ENCODE measurements at regions not wholly inside any gene's neighbourhood (a gene's known extent, or its start where the extent isn't known, plus 50 kb on each side); places are given as distances from the start of the nearest gene placed in this dataset.

GRCh38 chr5:8176101-8176693, 307.2 kb downstream of the MTRR start:
- TF ChIP-seq CTCF (IDR thresholded peaks at IDR 0.05 in 2 of 3, conservative IDR thresholded peaks at IDR 0.05 in 1 of 3; ENCODE audit: borderline replicate concordance in 1 of 3, insufficient read depth in 1 of 3, low read depth in 2 of 3, low read length in 2 of 3) (no peak), SRF (IDR thresholded peaks at IDR 0.05; ENCODE audit: low read depth) (no peak), ATF3 (IDR thresholded peaks at IDR 0.05) (no peak), POLR2AphosphoS5 (IDR thresholded peaks at IDR 0.05; ENCODE audit: low read depth, low read length) (no peak), ZBTB33 (IDR thresholded peaks at IDR 0.05; ENCODE audit: extremely low read depth, insufficient replicate concordance, low read length) (no peak), RAD21 (IDR thresholded peaks at IDR 0.05; ENCODE audit: low read depth) (no peak), SP1 (IDR thresholded peaks at IDR 0.05; ENCODE audit: low read depth) (no peak), EZH2phosphoT487 (IDR thresholded peaks at IDR 0.05; ENCODE audit: borderline replicate concordance) (no peak), CEBPB (IDR thresholded peaks at IDR 0.05; ENCODE audit: low read depth) (no peak), EZH2 (IDR thresholded peaks at IDR 0.05) (no peak), SIN3A (IDR thresholded peaks at IDR 0.05; ENCODE audit: low read depth) (no peak), POLR2A (IDR thresholded peaks at IDR 0.05; ENCODE audit: borderline replicate concordance, extremely low read depth, insufficient read depth, insufficient read length) (no peak)
- TF ChIP-seq, protein P1, sequence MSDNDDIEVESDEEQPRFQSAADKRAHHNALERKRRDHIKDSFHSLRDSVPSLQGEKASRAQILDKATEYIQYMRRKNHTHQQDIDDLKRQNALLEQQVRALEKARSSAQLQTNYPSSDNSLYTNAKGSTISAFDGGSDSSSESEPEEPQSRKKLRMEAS (IDR thresholded peaks at IDR 0.05) = no peak
- TF ChIP-seq, protein P2, sequence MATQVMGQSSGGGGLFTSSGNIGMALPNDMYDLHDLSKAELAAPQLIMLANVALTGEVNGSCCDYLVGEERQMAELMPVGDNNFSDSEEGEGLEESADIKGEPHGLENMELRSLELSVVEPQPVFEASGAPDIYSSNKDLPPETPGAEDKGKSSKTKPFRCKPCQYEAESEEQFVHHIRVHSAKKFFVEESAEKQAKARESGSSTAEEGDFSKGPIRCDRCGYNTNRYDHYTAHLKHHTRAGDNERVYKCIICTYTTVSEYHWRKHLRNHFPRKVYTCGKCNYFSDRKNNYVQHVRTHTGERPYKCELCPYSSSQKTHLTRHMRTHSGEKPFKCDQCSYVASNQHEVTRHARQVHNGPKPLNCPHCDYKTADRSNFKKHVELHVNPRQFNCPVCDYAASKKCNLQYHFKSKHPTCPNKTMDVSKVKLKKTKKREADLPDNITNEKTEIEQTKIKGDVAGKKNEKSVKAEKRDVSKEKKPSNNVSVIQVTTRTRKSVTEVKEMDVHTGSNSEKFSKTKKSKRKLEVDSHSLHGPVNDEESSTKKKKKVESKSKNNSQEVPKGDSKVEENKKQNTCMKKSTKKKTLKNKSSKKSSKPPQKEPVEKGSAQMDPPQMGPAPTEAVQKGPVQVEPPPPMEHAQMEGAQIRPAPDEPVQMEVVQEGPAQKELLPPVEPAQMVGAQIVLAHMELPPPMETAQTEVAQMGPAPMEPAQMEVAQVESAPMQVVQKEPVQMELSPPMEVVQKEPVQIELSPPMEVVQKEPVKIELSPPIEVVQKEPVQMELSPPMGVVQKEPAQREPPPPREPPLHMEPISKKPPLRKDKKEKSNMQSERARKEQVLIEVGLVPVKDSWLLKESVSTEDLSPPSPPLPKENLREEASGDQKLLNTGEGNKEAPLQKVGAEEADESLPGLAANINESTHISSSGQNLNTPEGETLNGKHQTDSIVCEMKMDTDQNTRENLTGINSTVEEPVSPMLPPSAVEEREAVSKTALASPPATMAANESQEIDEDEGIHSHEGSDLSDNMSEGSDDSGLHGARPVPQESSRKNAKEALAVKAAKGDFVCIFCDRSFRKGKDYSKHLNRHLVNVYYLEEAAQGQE (IDR thresholded peaks at IDR 0.05; ENCODE audit: low read depth) = no peak
